ENCODE measurements at regions not wholly inside any gene's neighbourhood (a gene's known extent, or its start where the extent isn't known, plus 50 kb on each side); places are given as distances from the start of the nearest gene placed in this dataset.
A peak's percentile ranks its signal among the peaks of the same experiment; 100 is the strongest.
"Not testable (repeated sequence)": the region's sequence is repeated elsewhere in the genome, so short reads cannot be mapped to it uniquely, and the experiment has no call there.

- DNase-seq, result no peak
Observed at GRCh38 chr20:12528591-12529041, 480.2 kb upstream of the SPTLC3 start.

DNA sequence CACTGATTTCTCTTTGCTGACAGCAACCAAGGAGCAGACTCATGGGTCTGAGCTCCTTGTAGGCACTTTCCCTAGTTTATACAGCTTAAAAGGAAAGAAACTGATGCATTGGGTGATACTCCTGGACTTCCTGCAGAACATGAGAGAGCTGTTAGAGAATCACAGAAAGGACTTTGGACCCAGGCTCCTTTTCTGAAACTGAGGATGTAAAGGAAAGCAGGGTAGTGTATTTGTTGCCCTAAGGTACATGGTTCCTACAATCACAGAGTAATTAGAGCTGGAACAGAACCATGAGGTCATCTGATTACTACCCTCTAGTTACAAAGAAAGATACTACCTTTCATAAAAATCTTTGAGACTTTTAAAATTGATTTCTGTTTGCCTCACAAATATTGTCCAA, 477.1 kb upstream of the SPTLC3 start:
- DNase-seq, result no peak

- peak; percentile 77 for DNase-seq
Observed at GRCh38 chr20:12535316-12535715, 473.5 kb upstream of the SPTLC3 start.

- no peak for DNase-seq
Observed at GRCh38 chr20:12535770-12536169, 473.0 kb upstream of the SPTLC3 start.

- DNase-seq, result no peak
Observed at GRCh38 chr20:12554426-12554825, 454.3 kb upstream of the SPTLC3 start.

DNA sequence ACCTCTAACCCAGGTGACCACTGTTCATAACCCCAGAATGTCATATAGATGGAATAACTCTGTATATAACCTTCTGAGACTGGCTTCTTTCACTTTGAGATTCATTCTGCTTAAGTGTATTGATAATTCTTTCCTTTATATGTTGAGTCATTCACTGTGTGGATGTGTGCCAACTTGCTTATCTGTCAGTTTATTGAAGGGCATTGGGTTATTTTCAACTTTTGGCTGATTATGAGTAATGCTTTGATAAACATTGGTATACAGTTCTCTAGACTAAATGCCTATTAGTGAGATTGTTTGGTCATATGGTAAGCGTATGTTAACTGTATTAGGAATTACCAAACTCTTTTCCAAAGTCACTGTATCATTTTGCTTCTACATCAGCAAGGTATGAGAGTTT, 453.4 kb upstream of the SPTLC3 start:
- no peak for DNase-seq

- DNase-seq, result not testable (repeated sequence)
Observed at GRCh38 chr20:12555849-12556248, 452.9 kb upstream of the SPTLC3 start.

DNA sequence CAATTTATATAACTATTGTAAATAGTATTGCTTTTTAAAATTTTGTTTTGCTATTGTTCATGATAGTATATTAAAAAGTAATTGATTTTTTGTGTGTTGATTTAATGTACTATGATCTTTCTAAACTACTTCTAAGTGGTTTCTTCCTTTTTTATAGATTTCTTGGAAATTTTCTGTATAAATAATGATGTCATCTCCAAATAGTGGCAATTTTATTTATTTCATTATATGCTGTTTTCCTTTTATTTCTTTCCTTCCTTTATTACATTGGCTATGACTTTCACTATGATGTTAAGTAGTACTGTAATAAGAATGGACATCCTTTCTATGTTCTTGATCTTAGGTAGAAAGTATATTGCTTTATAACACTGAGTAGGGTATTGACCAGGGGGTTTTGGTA, 451.5 kb upstream of the SPTLC3 start:
- DNase-seq, result no peak

- DNase-seq, result no peak
Observed at GRCh38 chr20:12564979-12565378, 443.8 kb upstream of the SPTLC3 start.

GRCh38 chr20:12566596-12566995, 442.2 kb upstream of the SPTLC3 start:
- DNase-seq, result no peak

- DNase-seq, result peak; percentile 50
Observed at GRCh38 chr20:12570371-12570770, 438.4 kb upstream of the SPTLC3 start.

DNA sequence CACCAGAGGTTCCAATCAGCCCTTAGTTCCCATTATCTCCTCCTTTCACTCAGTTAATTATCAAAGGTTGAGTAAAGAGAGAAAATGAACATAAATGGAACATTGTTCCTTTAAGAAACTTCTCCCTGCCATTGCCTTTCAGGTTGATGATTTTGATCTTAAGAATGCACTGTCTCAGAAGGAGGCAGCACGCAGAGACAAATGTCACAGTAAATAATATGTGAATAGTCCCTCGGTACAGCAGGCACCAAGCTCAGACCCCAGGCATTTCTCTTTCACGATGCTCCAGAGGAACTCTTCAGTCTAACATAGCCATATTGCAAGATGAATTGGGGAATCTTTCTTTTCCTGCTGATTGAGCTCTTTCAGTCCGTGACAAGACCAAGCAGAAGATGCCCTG, 435.3 kb upstream of the SPTLC3 start:
- DNase-seq, result no peak

GRCh38 chr20:12575352-12576095, 433.2 kb upstream of the SPTLC3 start:
- no peak for DNase-seq

DNA sequence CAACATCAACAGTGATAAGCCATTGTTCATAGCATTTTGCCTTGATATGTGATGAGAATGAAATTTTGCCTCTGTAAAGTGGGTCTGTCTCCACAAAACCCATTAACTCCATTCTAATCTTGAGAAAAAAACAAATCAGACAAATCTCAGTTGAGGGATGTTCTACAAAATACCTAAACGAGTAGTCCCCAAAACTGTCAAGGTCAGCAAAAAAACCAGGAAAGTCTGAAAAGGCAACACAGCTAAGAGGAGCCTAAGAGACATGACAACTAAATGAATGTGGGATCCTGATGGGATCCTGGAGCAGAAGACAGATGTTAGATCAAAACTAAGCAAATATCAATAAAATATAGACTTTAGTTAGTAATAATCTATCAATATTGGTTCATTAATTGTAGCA, 431.6 kb upstream of the SPTLC3 start:
- no peak for DNase-seq

DNA sequence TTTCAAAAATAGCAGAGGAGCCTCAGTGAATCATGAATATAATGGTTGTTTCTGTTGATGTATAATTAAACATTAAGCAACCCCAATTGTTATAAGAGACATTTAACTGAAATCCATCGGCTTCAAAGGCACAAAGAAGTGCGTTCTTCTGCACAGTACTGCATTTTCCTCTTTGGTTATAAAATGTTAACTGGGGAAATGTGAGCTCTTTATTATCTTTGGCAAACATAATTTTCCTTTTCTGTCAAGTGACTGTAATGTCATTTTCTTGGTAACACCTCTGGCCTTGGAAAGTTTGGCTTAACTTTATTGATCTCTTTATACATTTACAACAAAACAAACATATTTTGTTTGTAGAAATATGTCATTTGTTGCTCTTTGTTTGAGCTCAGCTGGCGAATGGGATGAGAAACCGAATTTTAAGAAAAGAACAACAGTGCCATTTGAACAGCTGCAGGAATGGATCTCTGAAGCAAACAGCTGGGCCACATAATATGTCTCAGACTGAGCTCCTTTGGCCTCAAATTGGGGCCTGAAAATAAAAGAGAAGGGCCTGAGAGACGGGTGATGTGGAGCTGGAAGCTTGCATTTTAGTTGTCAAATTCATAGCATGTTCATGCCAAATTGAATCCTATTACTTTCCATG, 427.0 kb upstream of the SPTLC3 start:
- no peak for DNase-seq

DNA sequence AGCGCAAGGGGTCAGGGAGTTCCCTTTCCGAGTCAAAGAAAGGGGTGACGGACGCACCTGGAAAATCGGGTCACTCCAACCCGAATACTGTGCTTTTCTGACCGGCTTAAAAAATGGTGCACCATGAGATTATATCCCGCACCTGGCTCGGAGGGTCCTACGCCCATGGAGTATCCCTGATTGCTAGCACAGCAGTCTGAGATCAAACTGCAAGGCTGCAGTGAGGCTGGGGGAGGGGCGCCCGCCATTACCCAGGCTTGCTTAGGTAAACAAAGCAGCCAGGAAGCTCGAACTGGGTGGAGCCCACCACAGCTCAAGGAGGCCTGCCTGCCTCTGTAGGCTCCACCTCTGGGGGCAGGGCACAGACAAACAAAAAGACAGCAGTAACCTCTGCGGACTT, 426.1 kb upstream of the SPTLC3 start:
- DNase-seq, result not testable (repeated sequence)

- no peak for DNase-seq
Observed at GRCh38 chr20:12591949-12592470, 416.8 kb upstream of the SPTLC3 start.

GRCh38 chr20:12592756-12593155, 416.0 kb upstream of the SPTLC3 start:
- DNase-seq, result no peak

DNA sequence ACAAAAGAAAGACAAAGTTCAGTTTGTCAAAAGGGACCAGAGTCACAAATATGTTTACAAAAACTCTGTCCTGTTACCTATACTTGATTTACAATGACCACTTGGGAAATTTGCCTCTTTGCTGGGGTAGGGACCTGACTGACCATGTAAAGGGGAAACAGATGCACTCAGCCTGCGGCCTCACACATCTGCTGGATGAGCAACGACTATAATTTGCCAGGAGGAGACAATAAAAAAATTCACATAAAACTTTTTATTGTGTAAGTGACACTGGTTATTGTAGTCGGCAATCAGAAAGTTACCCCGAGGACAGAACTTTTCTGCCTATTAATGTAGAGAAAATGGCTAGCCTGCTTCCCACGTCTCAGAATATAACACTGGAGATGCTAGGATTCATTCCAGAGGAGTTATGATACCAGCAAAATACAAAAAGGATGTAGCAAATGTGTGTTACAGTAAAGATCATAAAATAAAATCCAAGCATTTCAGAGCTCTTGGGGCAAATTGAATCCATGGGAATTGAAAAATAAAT, 415.4 kb upstream of the SPTLC3 start:
- DNase-seq, result no peak

GRCh38 chr20:12594410-12595088, 414.2 kb upstream of the SPTLC3 start:
- DNase-seq, result no peak

DNA sequence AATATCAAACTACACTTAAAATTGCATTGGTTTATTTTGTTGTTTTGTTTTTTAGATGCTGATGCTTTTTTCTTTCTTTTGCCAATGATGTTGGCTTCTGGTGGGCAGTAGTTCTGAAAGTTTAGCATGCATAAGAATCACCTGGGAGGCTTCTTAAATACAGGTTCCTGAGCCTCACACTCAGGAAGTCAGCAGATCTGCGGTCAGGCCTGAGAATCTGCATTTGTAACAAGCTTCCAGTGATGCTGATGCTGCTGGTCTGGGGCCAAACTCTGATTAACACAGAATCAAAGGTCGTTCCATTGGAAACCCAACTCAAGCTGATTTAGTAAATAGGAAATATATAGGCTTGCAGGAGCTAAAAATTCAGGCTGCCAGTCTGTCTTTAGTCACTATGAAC, 412.9 kb upstream of the SPTLC3 start:
- no peak for DNase-seq

DNA sequence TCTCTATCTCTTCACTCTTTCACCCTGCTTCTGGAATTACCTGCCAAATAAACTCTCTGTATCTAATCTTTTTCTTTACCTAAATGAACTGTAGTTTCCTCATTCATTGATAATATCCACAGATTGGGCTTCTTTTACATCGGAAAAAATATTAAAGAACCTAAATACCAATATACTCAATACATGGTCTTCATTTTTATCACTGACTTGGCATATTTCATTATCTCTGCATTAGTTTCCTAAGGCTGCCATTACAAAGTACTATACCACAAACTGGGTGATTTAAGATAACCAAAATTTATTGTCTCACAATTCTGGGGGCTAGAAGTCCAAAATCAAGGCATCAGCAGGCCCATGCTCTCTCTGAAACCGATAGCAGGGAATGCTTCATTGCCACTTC, 411.9 kb upstream of the SPTLC3 start:
- no peak for DNase-seq

DNA sequence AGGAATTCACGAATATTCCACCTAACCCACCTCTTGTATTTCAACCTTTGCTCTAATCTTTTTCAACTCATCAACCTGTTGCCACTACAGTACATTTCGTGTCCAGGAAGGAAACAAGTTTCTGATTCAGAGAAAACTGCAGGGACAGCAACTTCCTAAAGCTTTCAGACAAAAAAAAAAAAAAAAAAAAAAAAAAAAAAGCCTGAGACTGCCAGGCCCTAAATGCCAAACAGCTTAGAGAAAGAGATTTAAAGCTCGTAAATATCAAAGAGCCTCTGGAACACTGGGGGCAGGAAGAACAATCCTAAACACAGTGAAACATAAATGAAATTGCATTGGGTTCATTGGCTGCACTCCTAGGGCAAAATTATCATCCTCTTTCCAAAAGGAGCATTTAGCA, 411.2 kb upstream of the SPTLC3 start:
- DNase-seq, result no peak

- DNase-seq, result no peak
Observed at GRCh38 chr20:12598894-12599293, 409.9 kb upstream of the SPTLC3 start.

Measured in NCI-H524 treated with DMSO at 0.1 percent for 48 hours (cell line).